Left cardiac atrium (tissue), 4 donors: ENCODE measurements at regions not wholly inside any gene's neighbourhood (a gene's known extent, or its start where the extent isn't known, plus 50 kb on each side); places are given as distances from the start of the nearest gene placed in this dataset.

Experiments used
- ATAC-seq, 2 donors: fragments of 200-7000 bp; cut with Tn5 transposase; one replicate each; pipeline ENCODE4 v1.9.1; 2020; ENCODE audit warnings: mild to moderate bottlenecking in 2 of 2, moderate library complexity in 2 of 2
- DNase-seq: peaks from one replicate; pipeline ENCODE4 v3.0.0-alpha.2; 2020
- intact Hi-C, 2 donors: fragments of 100-400 bp; cut with DNase I; formaldehyde crosslinking; loops; one replicate each; pipeline versions ENCODE4 v1.14.1 to v1.15.1; 2022 to 2023
- donor health status: DM: no; HTN: yes; CAD: no.
- donor health status: DM: no; HTN: yes; CAD: no; lungs with severe emphysema.
- donor health status: DM: yes; HTN: yes; CAD: no.
- donor health status: Dilated cardiomyopathy.

GRCh38 chr22:49028111-49028510, 799.6 kb downstream of the BRD1 start:
- intact Hi-C loops, result loop anchor here in 1 of 2 donors (10.0 kb wide), 1 partner anchor 83 kb away; no protein-coding TSS in a partner anchor

GRCh38 chr22:49027368-49027670, 800.4 kb downstream of the BRD1 start:
- no peak for DNase-seq
- intact Hi-C loops, result loop anchor here in 1 of 2 donors (10.0 kb wide), 1 partner anchor 83 kb away; no protein-coding TSS in a partner anchor
- no peak for ATAC-seq

More at GRCh38 chr22:49028111-49028510, 799.6 kb downstream of the BRD1 start:
- no peak for DNase-seq
- ATAC-seq, result no peak

- no peak for DNase-seq
- ATAC-seq, result no peak
- intact Hi-C loops, result loop anchor here in 1 of 2 donors (10.0 kb wide), 1 partner anchor 82 kb away; no protein-coding TSS in a partner anchor
These were observed 800.9 kb downstream of the BRD1 start for GRCh38 chr22:49026494-49027367.

GRCh38 chr22:49025791-49026493, 801.7 kb downstream of the BRD1 start:
- intact Hi-C loops, result loop anchor here in 1 of 2 donors (10.0 kb wide), 1 partner anchor 81 kb away; no protein-coding TSS in a partner anchor
- DNase-seq (no peak), ATAC-seq (no peak)

GRCh38 chr22:49024775-49025440, 802.8 kb downstream of the BRD1 start:
- peak; percentile 7 for DNase-seq

GRCh38 chr22:49023879-49024774, 803.5 kb downstream of the BRD1 start:
- intact Hi-C loops, result loop anchor here in 1 of 2 donors (10.0 kb wide), 1 partner anchor 79 kb away; no protein-coding TSS in a partner anchor
- no peak for ATAC-seq
- no peak for DNase-seq

More at GRCh38 chr22:49024775-49025440, 802.8 kb downstream of the BRD1 start:
- ATAC-seq, result no peak
- intact Hi-C loops, result loop anchor here in 1 of 2 donors (10.0 kb wide), 1 partner anchor 80 kb away; no protein-coding TSS in a partner anchor

- intact Hi-C loops, result loop anchor here in 1 of 2 donors (10.0 kb wide), 1 partner anchor 79 kb away; no protein-coding TSS in a partner anchor
- ATAC-seq (no peak), DNase-seq (peak; percentile 6)
These were observed 804.4 kb downstream of the BRD1 start for GRCh38 chr22:49023161-49023878.

- DNase-seq (no peak), ATAC-seq (no peak)
- intact Hi-C loops, result loop anchor here in 1 of 2 donors (10.0 kb wide), 1 partner anchor 78 kb away; no protein-coding TSS in a partner anchor
These were observed 804.9 kb downstream of the BRD1 start for GRCh38 chr22:49022816-49023160.

- intact Hi-C loops, result loop anchor here in 1 of 2 donors (10.0 kb wide), 1 partner anchor 77 kb away; no protein-coding TSS in a partner anchor
- DNase-seq (peak; percentile 16), ATAC-seq (no peak)
These were observed 805.5 kb downstream of the BRD1 start for GRCh38 chr22:49021926-49022815.

- peak; percentile 3 for DNase-seq
- intact Hi-C loops, result loop anchor here in 1 of 2 donors (10.0 kb wide), 1 partner anchor 77 kb away; no protein-coding TSS in a partner anchor
- no peak for ATAC-seq
These were observed 806.3 kb downstream of the BRD1 start for GRCh38 chr22:49021131-49021925.

GRCh38 chr22:49019737-49020713, 807.6 kb downstream of the BRD1 start:
- DNase-seq (no peak), ATAC-seq (no peak)
- intact Hi-C loops, result loop anchor here in 1 of 2 donors (10.0 kb wide), 1 partner anchor 75 kb away; no protein-coding TSS in a partner anchor

GRCh38 chr22:49018601-49019000, 809.1 kb downstream of the BRD1 start:
- ATAC-seq (no peak), DNase-seq (no peak)
- intact Hi-C loops, result no loop called here

- intact Hi-C loops, result no loop called here
- peak; percentile 59 for DNase-seq
- ATAC-seq, result peak in 1 of 2 donors; percentile 39
These were observed 810.0 kb downstream of the BRD1 start for GRCh38 chr22:49017482-49018329.
